Fibroblast of skin of back (primary cell): ENCODE measurements at regions not wholly inside any gene's neighbourhood (a gene's known extent, or its start where the extent isn't known, plus 50 kb on each side); places are given as distances from the start of the nearest gene placed in this dataset.
"Not testable (repeated sequence)": the region's sequence is repeated elsewhere in the genome, so short reads cannot be mapped to it uniquely, and the experiment has no call there.

Experiments
- DNase-seq: peaks from one replicate; pipeline ENCODE4 v3.0.0-alpha.2; 2013

DNA sequence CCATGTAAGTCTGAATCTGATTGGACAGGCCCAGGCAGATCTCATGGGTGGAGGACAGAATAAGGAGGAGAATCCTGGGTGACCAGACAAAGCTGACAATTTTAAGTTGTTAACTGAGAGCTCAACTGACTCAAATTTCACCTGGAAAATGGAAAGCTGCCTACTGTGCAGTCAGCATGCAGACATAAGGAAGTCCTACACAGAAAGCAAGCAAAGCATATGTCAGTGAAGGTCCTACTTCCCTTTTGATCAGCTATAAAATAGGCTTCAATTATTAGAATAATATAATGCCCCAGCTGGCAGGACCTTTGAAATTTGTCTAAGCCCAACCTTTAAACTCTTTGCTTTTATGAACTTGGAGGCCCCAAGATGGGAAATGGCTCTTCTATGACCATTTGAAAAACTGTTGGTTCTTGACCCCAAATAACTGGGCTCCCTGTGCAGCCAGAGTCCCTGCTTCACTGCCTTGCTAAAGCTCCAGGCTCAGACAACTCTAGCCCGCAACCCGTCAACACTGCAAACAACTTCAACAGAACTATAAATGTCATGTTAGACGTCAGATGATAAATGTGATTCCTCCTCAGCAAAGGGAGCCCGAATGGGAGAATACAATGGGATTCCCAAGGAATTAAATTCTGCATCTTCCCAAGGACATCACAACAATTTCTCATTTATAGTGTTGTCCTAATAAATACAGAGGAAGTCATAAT is 118.9 kb upstream of the ADRA1B start:
- no peak for DNase-seq

DNA sequence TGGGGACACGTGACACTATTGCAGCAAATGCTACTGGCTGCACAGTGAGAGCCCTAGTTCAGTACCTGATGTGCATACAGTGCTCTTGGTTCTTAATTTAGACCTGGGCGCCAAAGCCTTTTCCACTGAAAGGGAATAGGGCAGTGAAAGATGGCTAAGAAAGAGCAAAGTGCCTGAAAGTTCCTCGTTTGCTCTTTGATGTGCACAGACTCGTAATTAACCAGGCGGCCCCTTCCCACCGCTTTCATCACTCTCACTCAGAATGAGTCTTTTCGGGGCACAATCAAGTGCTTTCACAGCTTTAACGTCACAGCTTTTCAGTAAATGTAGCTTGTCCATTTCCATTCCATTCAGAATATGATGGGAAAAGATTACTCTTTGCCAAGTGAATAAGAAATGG is 116.6 kb upstream of the ADRA1B start:
- DNase-seq, result no peak

DNA sequence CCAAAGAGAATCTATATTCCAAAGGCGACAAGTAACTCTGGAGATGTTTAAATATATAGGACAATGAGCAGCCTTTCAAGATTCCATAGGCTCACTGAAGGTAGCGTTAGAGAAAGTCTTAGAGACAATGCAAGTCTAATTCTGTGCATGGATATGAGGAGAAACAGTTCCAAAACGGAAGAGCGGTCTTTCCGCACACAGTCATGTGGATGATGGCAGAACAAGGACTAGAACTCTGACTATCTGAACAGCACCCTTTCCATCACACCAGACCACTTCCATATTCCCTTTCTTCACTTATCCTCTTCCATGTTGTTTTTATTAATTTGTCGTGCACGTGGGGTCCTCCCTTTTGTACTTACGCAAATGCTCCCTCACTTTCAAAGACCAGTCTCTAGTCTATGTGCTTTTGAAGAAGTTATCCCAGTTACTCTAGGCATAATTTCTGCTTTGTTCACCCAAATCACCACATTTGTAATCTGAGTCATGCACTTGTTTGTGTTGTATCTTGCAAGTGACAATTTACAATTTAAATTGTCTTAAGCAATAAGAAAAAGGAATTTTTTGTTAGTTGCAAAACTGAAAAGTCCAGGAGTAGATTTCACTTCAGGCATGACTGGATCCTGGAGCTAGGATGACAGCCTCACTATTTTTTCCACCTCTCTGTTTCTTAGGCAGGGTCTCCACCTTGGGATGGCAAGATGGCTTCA is 116.0 kb upstream of the ADRA1B start:
- no peak for DNase-seq

DNA sequence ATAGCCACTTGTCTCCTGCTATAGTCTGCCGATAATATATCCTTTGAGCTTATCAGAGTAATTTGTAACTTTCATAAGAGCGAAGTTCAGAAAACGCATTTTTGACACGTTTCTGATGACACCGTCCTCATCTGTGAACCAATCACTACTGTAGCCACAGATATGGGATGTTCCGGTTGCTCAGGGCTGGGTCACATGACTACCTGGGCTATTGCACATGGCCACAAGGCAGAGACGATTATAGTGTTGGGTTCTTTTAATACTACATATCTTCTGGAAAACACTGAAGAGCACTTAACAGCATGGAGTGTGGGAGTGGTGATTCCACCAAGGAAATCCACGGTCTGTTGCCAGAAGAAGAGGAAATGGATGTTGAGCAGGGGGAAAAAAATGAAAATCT is 115.0 kb upstream of the ADRA1B start:
- DNase-seq, result no peak

DNA sequence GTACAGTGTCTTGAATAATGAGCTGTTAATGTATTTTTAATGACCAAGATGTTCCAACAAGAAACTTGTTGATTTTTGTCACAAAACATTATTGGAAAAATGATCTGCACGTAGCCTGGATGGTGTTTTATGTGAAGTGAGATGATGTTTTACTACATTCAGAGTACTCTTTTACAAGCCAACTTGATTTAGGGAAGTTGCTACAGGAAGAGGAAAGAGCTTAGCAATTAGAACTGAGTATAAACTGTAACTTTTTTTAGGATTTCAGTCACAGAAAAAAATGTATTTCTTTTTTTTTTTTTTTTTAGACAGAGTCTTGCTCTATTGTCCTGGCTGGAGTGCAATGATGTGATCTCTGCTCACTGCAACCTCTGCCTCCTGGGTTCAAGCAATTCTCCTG is 113.6 kb upstream of the ADRA1B start:
- no peak for DNase-seq

DNA sequence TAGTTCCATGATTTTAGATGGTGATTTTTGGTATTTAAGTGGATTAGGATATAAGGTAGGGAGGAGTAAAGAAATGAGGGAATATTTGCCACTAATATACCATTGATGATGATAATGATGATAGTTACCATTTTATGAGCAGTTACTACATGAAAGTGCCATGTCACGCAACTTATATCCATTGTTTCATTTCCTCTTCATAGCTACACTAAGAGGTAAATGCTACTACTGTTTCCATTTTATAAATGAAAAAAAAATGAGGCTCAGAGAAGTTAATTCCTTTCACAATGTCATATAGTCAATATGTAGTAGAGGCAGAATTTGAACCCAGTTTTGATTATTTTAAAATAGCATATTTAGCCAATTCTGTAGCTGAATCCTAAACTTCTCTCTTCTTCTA is 112.2 kb upstream of the ADRA1B start:
- DNase-seq, result no peak

DNA sequence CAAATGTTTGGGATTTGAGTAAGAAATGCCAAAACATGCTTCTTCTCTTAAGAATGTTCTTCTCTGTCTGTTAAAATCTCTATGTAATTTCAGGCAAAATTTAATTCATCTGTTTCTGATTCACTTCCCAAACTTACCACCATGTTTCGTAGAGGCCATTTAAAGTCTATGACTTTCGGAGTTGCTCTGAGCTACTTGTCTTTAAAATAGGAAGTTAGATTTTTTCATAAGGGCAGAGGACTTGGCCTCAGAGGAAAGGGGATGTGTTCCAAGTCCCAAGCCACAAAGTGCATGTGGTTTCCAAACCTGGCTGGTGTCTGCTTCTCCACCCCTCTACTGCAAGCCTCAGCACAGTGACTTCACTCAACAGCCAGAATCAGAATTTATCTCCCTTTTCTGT is 111.3 kb upstream of the ADRA1B start:
- DNase-seq, result peak; percentile 33

DNA sequence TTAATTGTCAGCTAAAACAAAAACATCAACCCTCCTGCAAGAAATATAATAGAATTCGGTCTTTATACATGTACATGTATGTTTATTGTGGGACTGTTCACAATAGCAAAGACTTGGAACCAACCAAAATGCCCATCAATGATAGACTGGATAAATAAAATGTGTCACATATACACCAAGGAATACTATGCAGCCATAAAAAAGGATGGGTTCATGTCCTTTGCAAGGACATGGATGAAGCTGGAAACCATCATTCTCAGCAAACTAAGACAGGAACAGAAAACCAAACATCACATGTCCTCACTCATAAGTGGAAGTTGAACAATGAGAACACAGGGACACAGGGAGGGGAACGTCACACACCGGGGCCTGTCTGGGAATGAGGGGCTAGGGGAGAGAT is 109.1 kb upstream of the ADRA1B start:
- not testable (repeated sequence) for DNase-seq

DNA sequence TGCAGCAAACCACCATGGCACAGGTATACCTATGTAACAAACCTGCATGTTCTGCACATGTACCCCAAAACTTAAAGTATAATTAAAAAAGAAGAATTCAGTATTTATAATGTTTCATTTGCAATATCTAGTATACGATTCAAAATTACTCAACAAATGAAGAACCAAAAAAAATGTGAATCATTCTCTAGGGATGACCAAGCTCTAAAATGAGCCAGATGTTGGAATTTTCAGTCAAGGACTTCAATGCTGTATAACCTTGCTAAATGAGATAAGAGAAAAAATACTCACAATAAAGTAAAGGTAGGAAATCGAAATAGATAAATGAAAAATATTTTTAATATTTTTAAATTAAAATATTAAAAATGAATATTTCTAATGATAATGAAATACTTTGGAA is 108.7 kb upstream of the ADRA1B start:
- DNase-seq, result no peak

DNA sequence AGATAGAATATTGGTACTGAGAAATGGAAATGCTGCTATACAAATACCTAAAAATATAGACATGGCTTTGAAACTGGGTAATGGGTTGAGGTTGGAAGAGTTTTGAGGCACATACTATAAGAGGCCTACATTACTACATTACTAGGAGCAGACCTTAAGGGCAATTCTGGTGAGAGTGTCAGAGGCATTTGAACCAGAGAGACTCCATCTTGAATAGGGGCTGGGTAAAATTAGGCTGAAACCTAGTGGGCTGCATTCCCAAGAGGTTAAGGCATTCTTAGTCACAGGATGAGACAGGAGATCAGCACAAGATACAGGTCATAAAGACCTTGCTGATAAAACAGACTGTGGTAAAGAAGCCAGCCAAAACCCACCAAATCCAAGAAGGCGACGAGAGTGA is 104.6 kb upstream of the ADRA1B start:
- no peak for DNase-seq

DNA sequence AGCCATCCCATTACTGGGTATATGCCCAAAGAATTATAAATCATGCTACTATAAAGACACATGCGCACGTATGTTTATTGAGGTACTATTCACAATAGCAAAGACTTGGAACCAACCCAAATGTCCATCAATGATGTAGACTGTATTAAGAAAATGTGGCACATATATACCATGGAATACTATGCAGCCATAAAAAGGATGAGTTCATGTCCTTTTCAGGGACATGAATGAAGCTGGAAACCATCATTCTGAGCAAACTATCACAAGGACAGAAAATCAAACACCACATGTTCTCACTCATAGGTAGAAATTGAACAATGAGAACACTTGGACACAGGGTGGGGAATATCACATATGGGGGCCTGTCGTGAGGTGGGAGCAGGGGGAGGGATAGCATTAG is 103.5 kb upstream of the ADRA1B start:
- not testable (repeated sequence) for DNase-seq

DNA sequence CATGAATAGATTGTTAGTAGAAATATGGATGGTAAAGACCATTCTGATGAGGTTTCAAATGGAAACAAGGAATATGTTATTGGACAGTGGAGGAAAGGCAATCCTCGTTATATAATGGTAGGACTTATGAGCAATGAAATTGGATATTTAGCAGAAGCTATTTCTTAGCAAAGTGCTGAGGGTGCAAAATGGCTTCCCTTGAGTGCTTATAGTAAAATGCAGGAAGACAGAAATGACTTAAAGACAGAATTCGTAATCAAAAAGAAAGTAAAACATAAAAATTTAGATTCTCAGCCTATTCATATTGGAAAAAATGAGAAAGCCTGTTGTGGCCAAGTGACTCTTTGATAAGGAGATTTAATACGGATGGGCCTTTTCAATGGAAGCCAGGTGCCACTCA is 102.1 kb upstream of the ADRA1B start:
- DNase-seq, result no peak

DNA sequence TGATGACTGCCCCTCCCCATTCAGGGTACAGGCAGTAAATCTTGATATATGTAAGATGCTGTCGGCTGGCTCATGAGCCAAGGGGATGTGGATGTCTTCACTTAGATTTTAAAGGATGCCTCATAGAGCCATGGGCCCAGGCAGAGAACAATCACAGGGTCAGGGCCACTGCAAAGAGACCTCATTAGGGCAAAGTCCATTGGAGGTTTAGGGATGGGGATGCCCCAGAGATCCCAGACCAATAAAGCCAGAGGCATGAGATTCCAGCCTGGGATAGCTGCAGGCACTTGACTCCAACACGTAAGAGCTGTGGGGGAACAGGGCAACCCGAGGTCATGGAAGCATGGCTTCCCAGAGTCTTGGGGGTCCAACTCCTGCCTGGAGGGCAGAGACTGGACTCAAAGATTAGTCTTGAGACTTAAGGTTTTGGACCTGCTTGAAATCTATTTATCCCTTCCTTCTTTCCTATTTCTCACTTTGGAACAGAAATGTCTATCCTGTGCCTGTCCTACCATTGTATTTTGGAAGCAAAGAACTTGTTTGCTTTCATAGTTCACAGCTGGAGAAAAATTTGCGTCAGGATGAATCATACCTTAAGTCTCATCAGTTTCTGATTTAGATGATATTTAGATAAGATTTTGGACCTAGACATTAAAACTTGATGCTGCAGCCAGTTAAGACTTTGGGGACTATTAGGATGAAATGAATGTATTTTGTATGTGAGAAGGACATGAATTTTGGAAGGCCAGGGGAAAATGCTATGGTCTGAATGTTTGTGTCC is 101.3 kb upstream of the ADRA1B start:
- DNase-seq, result peak; percentile 26

DNA sequence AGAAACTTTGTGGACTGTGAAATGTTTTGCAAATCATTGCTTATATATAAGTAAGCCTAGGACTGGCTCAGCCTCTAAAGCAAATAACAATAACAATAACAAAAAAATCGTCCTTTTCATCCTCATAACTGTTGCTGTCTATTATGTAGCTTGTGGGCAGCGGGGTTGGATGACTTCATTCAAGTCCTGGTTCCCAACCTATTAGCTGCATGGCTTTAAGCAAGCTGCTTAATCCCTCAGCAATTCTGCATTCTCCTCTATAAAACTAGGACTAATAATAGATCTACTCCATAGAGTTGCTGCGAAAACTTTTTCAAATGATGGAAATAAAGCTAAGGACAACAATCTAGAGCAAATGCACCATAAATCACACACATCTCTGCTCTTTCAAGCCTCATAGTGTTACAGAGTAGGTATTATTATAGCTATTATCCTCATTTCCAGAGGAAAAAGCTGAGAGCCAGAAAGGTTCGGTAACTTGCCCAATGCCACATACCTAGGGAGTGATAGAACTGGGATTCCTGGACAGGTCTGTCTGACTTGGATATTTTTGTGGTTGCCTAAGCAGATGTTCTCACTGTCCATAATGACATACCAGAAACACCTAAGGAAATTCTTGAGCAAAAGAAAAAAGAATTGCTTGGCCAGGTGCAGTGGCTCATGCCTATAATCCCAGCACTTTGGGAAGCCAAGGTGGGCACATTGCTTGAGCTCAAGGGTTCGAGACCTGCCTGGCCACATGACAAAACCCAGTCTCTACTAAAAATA is 98.8 kb upstream of the ADRA1B start:
- DNase-seq, result peak; percentile 14

DNA sequence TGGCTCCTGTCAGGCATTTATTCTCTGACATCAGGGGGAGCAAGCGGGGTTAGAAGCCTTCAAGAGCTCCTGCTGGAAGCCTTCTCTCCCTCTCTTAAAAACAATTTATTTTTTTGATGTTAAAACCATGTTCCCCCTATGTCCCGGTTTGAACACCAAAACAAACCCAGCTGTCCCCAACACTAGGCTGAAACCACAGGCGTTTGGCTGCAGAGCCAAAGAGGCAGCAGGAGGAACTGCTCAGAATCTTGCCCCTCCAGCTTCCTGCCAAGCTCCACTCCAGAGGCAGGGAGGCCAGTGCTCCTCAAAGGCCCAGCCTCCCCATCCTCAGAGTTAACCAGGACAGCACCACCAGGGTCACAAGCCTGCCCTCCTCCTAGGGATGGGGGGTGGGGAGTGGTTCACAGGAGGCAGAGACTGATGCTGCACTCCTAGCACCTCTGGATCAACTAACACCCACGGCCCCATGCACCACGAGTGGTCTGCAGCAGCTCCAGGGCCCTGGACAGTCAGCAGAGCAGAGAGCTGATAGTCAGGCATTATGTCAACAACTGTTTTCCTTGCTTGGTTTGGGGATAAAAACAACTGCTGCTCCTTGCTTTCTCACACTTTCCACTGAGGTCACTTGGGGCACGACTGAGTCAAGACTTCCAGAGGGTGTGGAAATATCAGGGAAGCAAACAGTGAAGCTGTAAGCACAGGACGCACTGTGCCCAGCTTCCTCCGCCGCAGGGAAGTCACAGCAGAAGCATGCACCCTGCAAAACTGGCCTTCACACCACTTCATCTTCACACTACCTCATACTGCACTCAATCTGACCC is 96.5 kb upstream of the ADRA1B start:
- no peak for DNase-seq

DNA sequence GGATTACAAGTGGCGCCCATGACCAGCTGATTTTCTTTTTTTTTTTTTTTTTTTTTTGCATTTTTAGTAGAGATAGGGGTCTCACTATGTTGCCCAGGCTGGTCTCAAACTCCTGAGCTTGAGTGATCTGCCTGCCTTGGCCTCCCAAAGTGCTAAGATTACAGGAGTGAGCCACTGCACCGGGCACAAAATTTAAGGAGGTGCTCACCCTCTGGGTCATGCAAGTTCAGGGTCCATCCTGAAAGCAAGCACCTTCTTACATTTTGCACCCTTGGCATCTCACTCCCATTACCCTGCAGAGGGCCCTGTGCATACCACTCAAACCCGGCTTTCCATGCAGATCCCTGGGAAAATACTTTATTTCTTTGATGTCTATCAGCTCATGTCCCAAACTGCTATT is 95.6 kb upstream of the ADRA1B start:
- DNase-seq, result no peak

DNA sequence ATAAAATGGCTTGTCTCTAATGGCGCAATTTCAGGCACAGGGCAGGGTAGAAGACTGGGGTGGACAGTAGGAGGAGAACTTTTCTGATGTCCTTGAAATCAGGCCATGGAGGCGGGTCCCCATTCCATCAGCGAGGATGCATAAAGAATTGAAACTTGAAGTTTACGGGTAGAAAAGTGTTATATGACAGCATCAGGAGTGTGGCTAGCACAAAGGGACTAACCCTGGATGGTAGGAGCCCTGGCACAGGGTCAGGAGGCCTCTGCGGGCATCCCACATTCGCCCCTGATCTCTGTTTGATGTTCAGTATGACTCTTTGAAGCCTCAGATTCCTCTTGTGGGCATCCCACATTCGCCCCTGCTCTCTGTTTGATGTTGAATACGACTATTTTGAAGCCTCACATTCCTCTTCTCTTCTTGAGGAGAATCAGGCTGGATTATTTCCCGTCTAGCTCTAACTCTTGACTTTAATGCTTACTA is 94.8 kb upstream of the ADRA1B start:
- no peak for DNase-seq

DNA sequence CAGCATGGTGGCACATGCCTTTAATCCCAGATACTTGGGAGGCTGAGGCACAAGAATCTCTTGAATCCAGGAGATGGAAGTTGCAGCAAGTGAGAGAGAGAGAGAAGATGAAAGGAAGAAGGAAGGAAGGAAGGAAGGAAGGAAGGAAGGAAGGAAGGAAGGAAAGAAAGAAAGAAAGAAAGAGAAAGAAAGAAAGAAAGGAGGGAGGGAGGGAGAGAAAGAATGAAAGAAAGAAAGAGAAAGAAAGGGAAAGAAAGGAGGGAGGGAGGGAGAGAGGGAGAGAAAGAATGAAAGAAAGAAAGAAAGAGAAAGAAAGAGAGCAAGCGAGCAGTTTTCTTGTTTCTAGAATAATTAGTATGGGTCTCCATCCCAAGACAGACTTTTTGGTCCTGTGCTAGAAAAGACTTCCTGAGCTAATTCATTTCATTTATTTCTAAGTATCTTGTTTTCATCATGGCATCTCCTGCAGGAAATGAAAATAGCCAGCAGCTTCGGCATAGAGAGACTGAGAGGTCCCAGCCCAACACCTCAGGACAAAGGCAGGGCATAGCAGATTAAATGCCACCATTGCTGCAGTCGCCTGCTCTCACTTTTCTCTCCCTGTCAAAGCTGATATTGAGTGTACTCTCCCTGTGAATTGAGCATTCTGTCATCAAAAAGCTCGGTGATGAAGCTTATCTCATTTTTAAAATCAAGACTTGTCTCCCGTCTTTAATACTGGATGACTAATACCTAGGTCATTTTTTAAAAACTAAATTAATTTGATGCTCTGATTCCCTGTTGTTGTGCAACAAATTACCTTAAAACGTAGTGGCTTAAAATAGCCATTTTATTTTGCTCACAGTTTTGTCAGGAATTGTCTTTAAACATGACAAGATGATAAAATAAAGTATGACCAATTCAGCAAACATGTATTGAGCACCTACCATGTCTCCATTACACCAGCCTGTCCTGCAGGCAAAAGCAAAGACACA is 91.8 kb upstream of the ADRA1B start:
- DNase-seq, result no peak

DNA sequence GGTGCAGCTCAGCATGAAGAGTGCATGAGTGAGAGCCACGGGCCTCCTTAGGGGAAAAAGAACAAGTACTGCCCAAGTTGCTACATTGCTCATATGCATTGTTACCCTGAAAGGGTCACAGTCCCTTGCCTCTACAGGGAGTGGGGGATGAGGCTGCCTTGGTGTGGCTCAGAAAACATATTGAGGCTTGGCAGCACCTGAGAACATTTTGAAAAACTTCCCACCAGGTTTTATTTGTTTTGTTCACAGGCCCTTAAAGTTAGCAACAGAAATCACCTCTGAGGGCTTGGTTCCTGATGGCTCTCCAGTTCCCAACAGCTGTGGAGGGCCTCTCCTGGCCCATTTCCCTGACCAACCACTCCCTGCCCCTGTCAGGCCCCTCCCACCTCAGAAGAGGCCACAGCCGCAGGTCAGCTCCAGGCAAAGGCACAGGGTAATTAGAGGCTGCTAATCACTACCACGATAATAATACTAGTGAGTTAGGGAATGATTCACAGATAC is 90.7 kb upstream of the ADRA1B start:
- no peak for DNase-seq
